ENCODE measurements at regions not wholly inside any gene's neighbourhood (a gene's known extent, or its start where the extent isn't known, plus 50 kb on each side); places are given as distances from the start of the nearest gene placed in this dataset.

DNA sequence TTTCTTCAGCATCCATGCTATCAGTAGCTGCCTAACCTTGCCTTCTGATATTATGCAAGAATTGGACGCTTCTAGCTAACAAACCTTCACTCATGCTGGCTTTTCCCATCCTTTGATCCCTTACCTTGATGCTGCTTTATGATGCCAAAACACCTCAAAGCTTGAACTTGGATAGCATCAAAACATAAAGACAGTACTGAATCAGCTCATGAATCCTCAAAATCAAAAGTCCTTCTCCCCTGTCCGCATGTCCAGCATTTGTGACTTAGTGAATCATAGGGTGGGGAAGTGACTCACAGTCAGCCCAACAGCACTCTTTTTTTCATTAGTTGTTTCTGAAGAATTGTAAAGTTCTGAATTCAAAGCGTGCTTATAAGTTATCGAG, 89.5 kb upstream of the PIK3CG start:
- TF ChIP-seq, protein P1, sequence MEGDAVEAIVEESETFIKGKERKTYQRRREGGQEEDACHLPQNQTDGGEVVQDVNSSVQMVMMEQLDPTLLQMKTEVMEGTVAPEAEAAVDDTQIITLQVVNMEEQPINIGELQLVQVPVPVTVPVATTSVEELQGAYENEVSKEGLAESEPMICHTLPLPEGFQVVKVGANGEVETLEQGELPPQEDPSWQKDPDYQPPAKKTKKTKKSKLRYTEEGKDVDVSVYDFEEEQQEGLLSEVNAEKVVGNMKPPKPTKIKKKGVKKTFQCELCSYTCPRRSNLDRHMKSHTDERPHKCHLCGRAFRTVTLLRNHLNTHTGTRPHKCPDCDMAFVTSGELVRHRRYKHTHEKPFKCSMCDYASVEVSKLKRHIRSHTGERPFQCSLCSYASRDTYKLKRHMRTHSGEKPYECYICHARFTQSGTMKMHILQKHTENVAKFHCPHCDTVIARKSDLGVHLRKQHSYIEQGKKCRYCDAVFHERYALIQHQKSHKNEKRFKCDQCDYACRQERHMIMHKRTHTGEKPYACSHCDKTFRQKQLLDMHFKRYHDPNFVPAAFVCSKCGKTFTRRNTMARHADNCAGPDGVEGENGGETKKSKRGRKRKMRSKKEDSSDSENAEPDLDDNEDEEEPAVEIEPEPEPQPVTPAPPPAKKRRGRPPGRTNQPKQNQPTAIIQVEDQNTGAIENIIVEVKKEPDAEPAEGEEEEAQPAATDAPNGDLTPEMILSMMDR (IDR thresholded peaks at IDR 0.05) = no peak
- no peak for TF ChIP-seq ATF1 (CRISPR knock-in tag; IDR thresholded peaks at IDR 0.05)
- no peak for TF ChIP-seq CREM (CRISPR knock-in tag; IDR thresholded peaks at IDR 0.05)
- TF ChIP-seq, protein P2, sequence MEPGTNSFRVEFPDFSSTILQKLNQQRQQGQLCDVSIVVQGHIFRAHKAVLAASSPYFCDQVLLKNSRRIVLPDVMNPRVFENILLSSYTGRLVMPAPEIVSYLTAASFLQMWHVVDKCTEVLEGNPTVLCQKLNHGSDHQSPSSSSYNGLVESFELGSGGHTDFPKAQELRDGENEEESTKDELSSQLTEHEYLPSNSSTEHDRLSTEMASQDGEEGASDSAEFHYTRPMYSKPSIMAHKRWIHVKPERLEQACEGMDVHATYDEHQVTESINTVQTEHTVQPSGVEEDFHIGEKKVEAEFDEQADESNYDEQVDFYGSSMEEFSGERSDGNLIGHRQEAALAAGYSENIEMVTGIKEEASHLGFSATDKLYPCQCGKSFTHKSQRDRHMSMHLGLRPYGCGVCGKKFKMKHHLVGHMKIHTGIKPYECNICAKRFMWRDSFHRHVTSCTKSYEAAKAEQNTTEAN (CRISPR knock-in tag; IDR thresholded peaks at IDR 0.05) = no peak
- TF ChIP-seq GABPB1 (CRISPR knock-in tag; IDR thresholded peaks at IDR 0.05) = no peak
